BE2C (cell line): ENCODE measurements at regions not wholly inside any gene's neighbourhood (a gene's known extent, or its start where the extent isn't known, plus 50 kb on each side); places are given as distances from the start of the nearest gene placed in this dataset.
"Not testable (repeated sequence)": the region's sequence is repeated elsewhere in the genome, so short reads cannot be mapped to it uniquely, and the experiment has no call there.

Experiments
- DNase-seq: peaks from one replicate; pipeline ENCODE4 v3.0.0-alpha.2; 2020
- H3K27me3 ChIP-seq: fragments of 250-450 bp; sonication (Bioruptor Pico); 2 replicates; pipeline ENCODE4 v1.5.1; 2020; ENCODE audit warnings: mild to moderate bottlenecking
- H3K36me3 ChIP-seq: fragments of 250-450 bp; sonication (Bioruptor Pico); 2 replicates; pipeline ENCODE4 v1.5.1; 2020; ENCODE audit warnings: mild to moderate bottlenecking
- H3K4me1 ChIP-seq: fragments of 250-450 bp; sonication (Bioruptor Pico); 2 replicates; pipeline ENCODE4 v1.5.1; 2020
- H3K4me3 ChIP-seq: 2 replicates; pipeline ENCODE4 v1.5.1; 2011; ENCODE audit warnings: low read depth, low read length
- H3K9me3 ChIP-seq: fragments of 250-450 bp; sonication (Bioruptor Pico); 2 replicates; pipeline ENCODE4 v1.5.1; 2020
- TF ChIP-seq, protein P1 (sequence below): IDR thresholded peaks from 2 replicates; pipeline ENCODE4 v1.5.1; 2012; ENCODE audit warnings: mild to moderate bottlenecking, low read depth, low read length

DNA sequence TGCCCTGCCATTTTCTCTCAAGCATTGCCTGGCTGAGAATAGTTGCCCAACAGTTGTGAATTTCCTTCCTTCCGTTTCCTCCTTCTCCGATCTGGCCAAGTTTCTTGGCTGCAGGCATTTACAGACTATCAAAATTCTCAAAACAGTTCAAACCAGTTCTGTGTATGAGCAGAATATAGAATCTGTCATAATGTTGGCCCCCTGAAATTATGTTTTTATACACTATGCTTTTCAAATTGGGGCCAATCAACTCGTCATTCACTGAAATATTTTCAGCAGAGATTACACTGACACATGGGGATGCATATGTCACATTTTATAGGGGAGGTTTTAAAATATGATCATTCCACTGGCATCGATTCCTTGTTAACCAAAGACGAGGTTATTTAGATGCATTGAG is 284.2 kb upstream of the TMTC4 start:
- TF ChIP-seq, protein P1, sequence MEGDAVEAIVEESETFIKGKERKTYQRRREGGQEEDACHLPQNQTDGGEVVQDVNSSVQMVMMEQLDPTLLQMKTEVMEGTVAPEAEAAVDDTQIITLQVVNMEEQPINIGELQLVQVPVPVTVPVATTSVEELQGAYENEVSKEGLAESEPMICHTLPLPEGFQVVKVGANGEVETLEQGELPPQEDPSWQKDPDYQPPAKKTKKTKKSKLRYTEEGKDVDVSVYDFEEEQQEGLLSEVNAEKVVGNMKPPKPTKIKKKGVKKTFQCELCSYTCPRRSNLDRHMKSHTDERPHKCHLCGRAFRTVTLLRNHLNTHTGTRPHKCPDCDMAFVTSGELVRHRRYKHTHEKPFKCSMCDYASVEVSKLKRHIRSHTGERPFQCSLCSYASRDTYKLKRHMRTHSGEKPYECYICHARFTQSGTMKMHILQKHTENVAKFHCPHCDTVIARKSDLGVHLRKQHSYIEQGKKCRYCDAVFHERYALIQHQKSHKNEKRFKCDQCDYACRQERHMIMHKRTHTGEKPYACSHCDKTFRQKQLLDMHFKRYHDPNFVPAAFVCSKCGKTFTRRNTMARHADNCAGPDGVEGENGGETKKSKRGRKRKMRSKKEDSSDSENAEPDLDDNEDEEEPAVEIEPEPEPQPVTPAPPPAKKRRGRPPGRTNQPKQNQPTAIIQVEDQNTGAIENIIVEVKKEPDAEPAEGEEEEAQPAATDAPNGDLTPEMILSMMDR, result no peak
- Histone ChIP-seq H3K9me3 (no peaks in the 10 kb centered on the region), H3K4me3 (no peak overlapping the region), H3K27me3 (no peaks in the 10 kb centered on the region), H3K36me3 (no peaks in the 10 kb centered on the region), H3K4me1 (no peaks in the 10 kb centered on the region)
- no peak for DNase-seq

DNA sequence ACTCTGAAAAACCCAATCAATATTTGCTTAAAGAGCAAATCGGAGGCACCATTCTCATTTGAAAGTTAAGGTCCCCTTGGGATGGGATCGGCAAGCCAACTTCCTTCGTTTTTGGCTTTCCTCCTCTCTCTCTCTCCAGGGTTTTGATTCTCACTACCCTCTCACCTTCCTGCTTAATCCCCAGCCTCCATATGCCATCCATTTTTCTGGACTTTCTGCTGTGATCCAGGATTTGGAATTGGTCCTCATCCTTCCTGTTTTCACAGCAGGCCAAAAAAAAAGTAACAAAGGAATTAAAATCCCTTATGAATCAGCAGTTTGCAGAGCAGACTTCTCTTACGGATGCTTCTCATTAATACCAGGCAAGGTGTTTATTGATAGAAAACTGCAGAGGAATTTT is 283.1 kb upstream of the TMTC4 start:
- DNase-seq, result no peak
- H3K4me1 ChIP-seq, result no peaks in the 10 kb centered on the region
- H3K4me3 ChIP-seq, result no peak overlapping the region
- H3K36me3 ChIP-seq, result no peaks in the 10 kb centered on the region
- TF ChIP-seq, protein P1, result no peak
- no peaks in the 10 kb centered on the region for H3K9me3 ChIP-seq
- no peaks in the 10 kb centered on the region for H3K27me3 ChIP-seq

DNA sequence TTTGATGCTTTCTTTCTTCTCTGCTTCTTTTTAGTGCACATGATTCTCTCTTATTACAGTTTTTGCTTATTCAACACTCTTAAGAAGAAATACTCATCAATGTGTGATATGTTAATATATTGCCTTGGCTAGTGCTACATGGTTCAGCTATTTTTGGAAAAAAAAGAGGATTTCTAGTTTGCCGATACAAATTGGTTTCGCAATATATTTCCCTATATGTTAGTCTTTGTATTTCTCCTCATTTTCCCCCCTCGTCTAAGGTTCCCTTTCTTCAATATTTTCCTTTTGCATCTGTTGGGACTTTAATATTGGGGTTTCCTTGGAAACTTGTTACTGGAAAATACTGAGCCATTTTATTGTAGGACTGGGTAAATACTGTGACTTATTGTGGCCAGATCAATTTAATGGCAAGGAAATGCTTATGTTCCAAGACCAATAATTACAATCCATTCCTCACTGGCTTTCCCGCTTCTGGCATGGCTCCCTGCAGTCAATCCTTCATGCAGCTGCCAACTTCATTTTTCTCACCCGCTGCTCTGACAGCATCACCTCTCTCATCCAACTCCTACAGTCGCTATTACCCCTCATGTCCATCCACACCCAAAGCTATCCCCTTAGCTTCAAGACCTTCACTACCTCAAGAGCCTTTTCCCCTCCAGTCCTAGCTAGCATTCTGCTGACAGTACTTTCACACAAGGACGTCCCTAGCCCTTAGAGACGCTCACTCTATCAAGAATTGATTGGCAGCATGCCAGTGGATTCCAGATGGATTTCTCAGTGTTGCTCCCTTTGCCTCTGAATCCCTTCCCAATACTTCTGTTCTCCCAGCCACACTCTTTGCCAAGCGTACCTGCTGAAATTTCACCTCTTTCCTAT is 280.1 kb upstream of the TMTC4 start:
- TF ChIP-seq, protein P1, result no peak
- Histone ChIP-seq H3K36me3 (no peaks in the 10 kb centered on the region), H3K4me3 (no peak overlapping the region), H3K4me1 (no peaks in the 10 kb centered on the region), H3K27me3 (no peaks in the 10 kb centered on the region), H3K9me3 (no peaks in the 10 kb centered on the region)
- no peak for DNase-seq

DNA sequence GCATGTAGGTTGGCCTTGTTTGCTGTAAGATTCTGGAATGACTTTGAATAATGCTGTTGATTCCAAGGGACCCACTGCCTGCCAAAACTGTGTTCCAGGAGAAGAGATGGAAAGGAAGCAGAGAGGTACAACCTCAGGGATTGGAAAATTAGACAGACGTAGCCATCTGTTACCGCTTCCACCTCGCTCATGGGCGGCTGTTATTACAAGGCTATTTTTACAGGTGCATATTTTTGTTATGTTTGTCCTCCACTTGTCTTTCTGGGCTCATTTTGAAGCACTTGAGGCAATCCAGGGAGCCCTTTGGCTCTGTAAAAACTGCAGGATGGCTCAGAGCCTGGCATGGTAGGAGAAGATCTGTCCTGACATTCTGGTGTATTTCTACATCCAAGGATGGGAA is 276.4 kb upstream of the TMTC4 start:
- Histone ChIP-seq H3K4me1 (no peaks in the 10 kb centered on the region), H3K27me3 (no peaks in the 10 kb centered on the region), H3K4me3 (no peak overlapping the region), H3K36me3 (no peaks in the 10 kb centered on the region), H3K9me3 (no peaks in the 10 kb centered on the region)
- no peak for DNase-seq
- TF ChIP-seq, protein P1, result no peak

DNA sequence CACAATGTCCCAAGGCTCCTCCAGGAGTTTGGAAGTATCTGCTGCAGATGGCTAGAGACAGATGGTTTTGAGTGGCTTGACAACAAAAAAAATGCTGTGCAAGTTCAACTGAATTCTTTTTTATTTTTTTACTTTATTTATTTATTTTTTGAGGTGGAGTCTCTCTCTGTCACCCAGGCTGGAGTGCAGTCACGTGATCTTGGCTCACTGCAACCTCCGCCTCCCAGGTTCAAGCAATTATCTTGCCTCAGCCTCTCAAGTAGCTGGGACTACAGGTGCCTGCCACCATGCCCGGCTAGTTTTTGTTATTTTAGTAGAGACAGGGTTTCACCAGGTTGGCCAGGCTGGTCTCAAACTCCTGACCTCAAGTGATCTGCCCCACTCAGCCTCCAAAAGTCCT is 274.3 kb upstream of the TMTC4 start:
- not testable (repeated sequence) for H3K9me3 ChIP-seq

DNA sequence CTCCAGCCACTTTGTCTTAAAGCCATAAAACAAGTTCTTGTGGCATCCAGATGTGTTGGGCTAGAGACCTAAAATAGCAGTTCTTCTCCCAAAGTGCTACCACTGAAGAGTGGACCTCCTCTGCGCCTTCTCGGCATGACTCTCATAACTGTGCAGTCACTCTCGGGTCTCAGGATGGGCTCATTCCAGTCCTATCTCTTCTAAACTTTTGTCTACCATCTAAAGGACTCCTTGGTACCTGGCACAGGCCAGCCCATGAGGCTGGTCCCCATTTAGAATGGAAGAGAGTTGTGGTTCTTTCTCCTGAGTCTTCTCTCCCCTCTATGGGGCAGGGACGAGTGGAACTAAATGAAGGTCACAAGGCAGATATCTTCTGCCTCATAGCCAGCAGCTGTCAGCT is 272.0 kb upstream of the TMTC4 start:
- Histone ChIP-seq H3K9me3 (no peaks in the 10 kb centered on the region), H3K4me3 (no peak overlapping the region), H3K27me3 (no peaks in the 10 kb centered on the region), H3K4me1 (no peaks in the 10 kb centered on the region), H3K36me3 (no peaks in the 10 kb centered on the region)
- TF ChIP-seq, protein P1, result no peak
- no peak for DNase-seq

More for the DNA sequence above, 274.3 kb upstream of the TMTC4 start:
- DNase-seq, H3K4me1 ChIP-seq, H3K4me3 ChIP-seq, H3K36me3 ChIP-seq, H3K27me3 ChIP-seq: not testable (repeated sequence)
